Hepatocyte (in vitro differentiated cells): ENCODE measurements at regions not wholly inside any gene's neighbourhood (a gene's known extent, or its start where the extent isn't known, plus 50 kb on each side); places are given as distances from the start of the nearest gene placed in this dataset.

Source experiments
- DNase-seq: peaks from one replicate; pipeline ENCODE4 v3.0.0-alpha.2; 2016; ENCODE audit warnings: low spot score
- H2AFZ ChIP-seq: fragments of 200-600 bp; sonication (generic); 2 replicates; pipeline ENCODE4 v1.6.0; 2016; ENCODE audit warnings: antibody characterized with exemption, mild to moderate bottlenecking
- H3K27ac ChIP-seq: fragments of 200-600 bp; sonication (generic); 2 replicates; pipeline ENCODE4 v1.5.1; 2016; ENCODE audit warnings: mild to moderate bottlenecking
- H3K27me3 ChIP-seq: fragments of 200-600 bp; sonication (generic); 2 replicates; pipeline ENCODE4 v1.6.1; 2016
- H3K36me3 ChIP-seq: fragments of 200-600 bp; sonication (generic); replicated peaks from 2 replicates; pipeline ENCODE4 v1.5.1; 2016; ENCODE audit warnings: low read depth; ENCODE audit not compliant: insufficient read depth
- H3K4me1 ChIP-seq: fragments of 200-600 bp; sonication (generic); 2 replicates; pipeline ENCODE4 v1.5.1; 2016; ENCODE audit warnings: mild to moderate bottlenecking, moderate library complexity; ENCODE audit not compliant: insufficient read depth
- H3K4me2 ChIP-seq: fragments of 200-600 bp; sonication (generic); 2 replicates; pipeline ENCODE4 v1.6.0; 2016
- H3K4me3 ChIP-seq: fragments of 200-600 bp; sonication (generic); 2 replicates; pipeline ENCODE4 v1.5.1; 2016; ENCODE audit warnings: mild to moderate bottlenecking
- H3K79me2 ChIP-seq: fragments of 200-600 bp; sonication (generic); 2 replicates; pipeline ENCODE4 v1.6.0; 2017; ENCODE audit warnings: mild to moderate bottlenecking
- H3K9me2 ChIP-seq: fragments of 200-600 bp; sonication (generic); replicated peaks from 2 replicates; pipeline ENCODE4 v1.6.0; 2017; ENCODE audit warnings: mild to moderate bottlenecking; ENCODE audit not compliant: insufficient read depth
- H3K9me3 ChIP-seq: fragments of 200-600 bp; sonication (generic); 2 replicates; pipeline ENCODE4 v1.5.1; 2016; ENCODE audit warnings: low read depth, mild to moderate bottlenecking
- H4K20me1 ChIP-seq: fragments of 200-600 bp; sonication (generic); 2 replicates; pipeline ENCODE4 v1.6.0; 2016; ENCODE audit warnings: mild to moderate bottlenecking; ENCODE audit not compliant: insufficient read depth, poor library complexity, severe bottlenecking
- CTCF ChIP-seq: fragments of 200-600 bp; sonication (generic); IDR thresholded peaks from 2 replicates; pipeline ENCODE4 v1.5.1; 2016; ENCODE audit warnings: antibody characterized with exemption, mild to moderate bottlenecking; ENCODE audit not compliant: poor library complexity
- EZH2 ChIP-seq: fragments of 200-600 bp; sonication (generic); IDR thresholded peaks from 2 replicates; pipeline ENCODE4 v1.6.1; 2016; ENCODE audit warnings: antibody characterized with exemption, mild to moderate bottlenecking, borderline replicate concordance
- EZH2phosphoT487 ChIP-seq: fragments of 200-600 bp; sonication (generic); IDR thresholded peaks from one replicate; pipeline ENCODE4 v1.6.1; 2018; ENCODE audit warnings: antibody characterized with exemption, mild to moderate bottlenecking, low read depth, moderate library complexity; ENCODE audit not compliant: unreplicated experiment, severe bottlenecking
- WGBS: methylation state at CpG from one replicate; pipeline ENCODE4 v1.1.6; 2016; ENCODE audit warnings: low lambda C conversion rate; ENCODE audit errors: missing lambda C conversion rate; 5-methylcytosine and 5-hydroxymethylcytosine counted together

GRCh38 chr18:55925772-55926171, 337.8 kb upstream of the TCF4 start:
- H3K27me3 ChIP-seq: no peaks in the 10 kb centered on the region
- no peak overlapping the region for H3K4me2 ChIP-seq
- no peak overlapping the region for H3K27ac ChIP-seq
- H3K36me3 ChIP-seq: no peaks in the 10 kb centered on the region
- no peak for DNase-seq
- H3K79me2 ChIP-seq: no peaks in the 10 kb centered on the region
- no peak overlapping the region for H3K4me3 ChIP-seq
- H3K9me2 ChIP-seq: no peaks in the 10 kb centered on the region
- no peak overlapping the region for H2AFZ ChIP-seq
- no peaks in the 10 kb centered on the region for H3K9me3 ChIP-seq
- no peaks in the 10 kb centered on the region for H4K20me1 ChIP-seq
- H3K4me1 ChIP-seq: peaks cover 6% of the 10 kb centered on the region
- 65% methylated on average over 5 of the region's 5 CpGs for WGBS
- no peak for TF ChIP-seq CTCF
- TF ChIP-seq EZH2: no peak
- TF ChIP-seq EZH2phosphoT487: no peak

GRCh38 chr18:55920063-55920462, 332.1 kb upstream of the TCF4 start:
- no peaks in the 10 kb centered on the region for H3K9me2 ChIP-seq
- WGBS: 88% methylated on average over 2 of the region's 2 CpGs
- H2AFZ ChIP-seq: no peak overlapping the region
- H4K20me1 ChIP-seq: no peaks in the 10 kb centered on the region
- TF ChIP-seq EZH2phosphoT487: no peak
- TF ChIP-seq EZH2: no peak
- no peak for TF ChIP-seq CTCF
- DNase-seq: no peak
- no peaks in the 10 kb centered on the region for H3K27me3 ChIP-seq
- no peaks in the 10 kb centered on the region for H3K9me3 ChIP-seq
- H3K4me2 ChIP-seq: no peak overlapping the region
- no peaks in the 10 kb centered on the region for H3K36me3 ChIP-seq
- H3K4me3 ChIP-seq: no peak overlapping the region
- no peaks in the 10 kb centered on the region for H3K4me1 ChIP-seq
- no peak overlapping the region for H3K27ac ChIP-seq
- H3K79me2 ChIP-seq: no peaks in the 10 kb centered on the region

GRCh38 chr18:55918444-55918843, 330.5 kb upstream of the TCF4 start:
- no peaks in the 10 kb centered on the region for H3K79me2 ChIP-seq
- 42% methylated on average over 6 of the region's 6 CpGs for WGBS
- no peak for TF ChIP-seq EZH2
- TF ChIP-seq EZH2phosphoT487: no peak
- TF ChIP-seq CTCF: no peak

GRCh38 chr18:55912919-55913318, 324.9 kb upstream of the TCF4 start:
- H3K9me3 ChIP-seq: no peaks in the 10 kb centered on the region
- no peak overlapping the region for H3K4me3 ChIP-seq
- H3K9me2 ChIP-seq: no peaks in the 10 kb centered on the region
- no peaks in the 10 kb centered on the region for H3K36me3 ChIP-seq
- WGBS: 89% methylated on average over 5 of the region's 5 CpGs
- H3K27me3 ChIP-seq: no peaks in the 10 kb centered on the region
- DNase-seq: no peak
- H3K79me2 ChIP-seq: no peaks in the 10 kb centered on the region
- peaks cover 8% of the 10 kb centered on the region for H3K4me1 ChIP-seq
- no peak overlapping the region for H3K27ac ChIP-seq
- no peaks in the 10 kb centered on the region for H4K20me1 ChIP-seq
- no peak overlapping the region for H3K4me2 ChIP-seq
- TF ChIP-seq CTCF (no peak), EZH2phosphoT487 (no peak), EZH2 (no peak)
- H2AFZ ChIP-seq: no peak overlapping the region

More at GRCh38 chr18:55918444-55918843, 330.5 kb upstream of the TCF4 start:
- no peak overlapping the region for H3K4me2 ChIP-seq
- no peak overlapping the region for H2AFZ ChIP-seq
- H3K27ac ChIP-seq: no peak overlapping the region
- H3K36me3 ChIP-seq: no peaks in the 10 kb centered on the region
- H3K4me3 ChIP-seq: no peak overlapping the region
- H3K9me3 ChIP-seq: no peaks in the 10 kb centered on the region
- H3K4me1 ChIP-seq: no peaks in the 10 kb centered on the region
- no peaks in the 10 kb centered on the region for H3K27me3 ChIP-seq
- no peaks in the 10 kb centered on the region for H3K9me2 ChIP-seq
- no peaks in the 10 kb centered on the region for H4K20me1 ChIP-seq
- no peak for DNase-seq
